ENCODE measurements at regions not wholly inside any gene's neighbourhood (a gene's known extent, or its start where the extent isn't known, plus 50 kb on each side); places are given as distances from the start of the nearest gene placed in this dataset.

GRCh38 chr4:123064390-123064789 lies 142.0 kb upstream of the NUDT6 start:
- H3K4me1 ChIP-seq (ENCODE audit: insufficient read depth, low read length, poor library complexity, severe bottlenecking) = no peaks in the 10 kb centered on the region
- H3K36me3 ChIP-seq (ENCODE audit: insufficient read depth, low read length) = peaks cover 18% of the 10 kb centered on the region; the same call in 1 of the 2 replicates
- TF ChIP-seq CTCF (conservative IDR thresholded peaks at IDR 0.05; ENCODE audit: low read length) = no peak
- TF ChIP-seq EZH2phosphoT487 (IDR thresholded peaks at IDR 0.05; ENCODE audit: borderline replicate concordance) = no peak
- H3K4me3 ChIP-seq (ENCODE audit: low read length, poor library complexity, severe bottlenecking) = no peak overlapping the region
- no peaks in the 10 kb centered on the region for H3F3A ChIP-seq (ENCODE audit: low read depth)
- no peak overlapping the region for H2AFZ ChIP-seq (ENCODE audit: low read length)
- no peaks in the 10 kb centered on the region for H3K9me2 ChIP-seq (replicated peaks; ENCODE audit: low read depth, low read length)
- H4K20me1 ChIP-seq (ENCODE audit: insufficient read depth, low read length, poor library complexity, severe bottlenecking) = no peaks in the 10 kb centered on the region
- no peaks in the 10 kb centered on the region for H3K79me2 ChIP-seq (ENCODE audit: insufficient read depth, low read length)
- H3K27me3 ChIP-seq (ENCODE audit: insufficient read depth, low read length, poor library complexity, severe bottlenecking) = no peaks in the 10 kb centered on the region
- no peaks in the 10 kb centered on the region for H3K9me3 ChIP-seq (ENCODE audit: insufficient read depth, low read depth, low read length)
- no peak overlapping the region for H3K4me2 ChIP-seq (ENCODE audit: low read depth, low read length, poor library complexity, severe bottlenecking)
- no peak overlapping the region for H3K9ac ChIP-seq (ENCODE audit: low read depth, low read length, poor library complexity, severe bottlenecking)

- Histone ChIP-seq H3K4me1 (ENCODE audit: insufficient read depth, low read length, poor library complexity, severe bottlenecking) (no peaks in the 10 kb centered on the region), H3K9me2 (replicated peaks; ENCODE audit: low read depth, low read length) (no peaks in the 10 kb centered on the region), H3K9me3 (ENCODE audit: insufficient read depth, low read depth, low read length) (no peaks in the 10 kb centered on the region), H3F3A (ENCODE audit: low read depth) (no peaks in the 10 kb centered on the region), H2AFZ (ENCODE audit: low read length) (no peak overlapping the region), H3K36me3 (ENCODE audit: insufficient read depth, low read length) (0 out of 2 replicates have a peak, but pooled peaks cover 3% of the 10 kb centered on the region), H3K27me3 (ENCODE audit: insufficient read depth, low read length, poor library complexity, severe bottlenecking) (no peaks in the 10 kb centered on the region), H3K79me2 (ENCODE audit: insufficient read depth, low read length) (no peaks in the 10 kb centered on the region), H3K4me3 (ENCODE audit: low read length, poor library complexity, severe bottlenecking) (no peak overlapping the region), H3K4me2 (ENCODE audit: low read depth, low read length, poor library complexity, severe bottlenecking) (no peak overlapping the region), H4K20me1 (ENCODE audit: insufficient read depth, low read length, poor library complexity, severe bottlenecking) (no peaks in the 10 kb centered on the region), H3K9ac (ENCODE audit: low read depth, low read length, poor library complexity, severe bottlenecking) (no peak overlapping the region)
- TF ChIP-seq CTCF (conservative IDR thresholded peaks at IDR 0.05; ENCODE audit: low read length) (no peak), EZH2phosphoT487 (IDR thresholded peaks at IDR 0.05; ENCODE audit: borderline replicate concordance) (no peak)
Observed at GRCh38 chr4:123068081-123068480, 145.7 kb upstream of the NUDT6 start.

GRCh38 chr4:123072060-123072459 lies 149.7 kb upstream of the NUDT6 start:
- H3K79me2 ChIP-seq (ENCODE audit: insufficient read depth, low read length) = no peaks in the 10 kb centered on the region
- H4K20me1 ChIP-seq (ENCODE audit: insufficient read depth, low read length, poor library complexity, severe bottlenecking) = no peaks in the 10 kb centered on the region
- no peaks in the 10 kb centered on the region for H3K36me3 ChIP-seq (ENCODE audit: insufficient read depth, low read length)
- no peak overlapping the region for H2AFZ ChIP-seq (ENCODE audit: low read length)
- H3K27me3 ChIP-seq (ENCODE audit: insufficient read depth, low read length, poor library complexity, severe bottlenecking) = no peaks in the 10 kb centered on the region
- H3K4me3 ChIP-seq (ENCODE audit: low read length, poor library complexity, severe bottlenecking) = no peak overlapping the region
- H3K9me3 ChIP-seq (ENCODE audit: insufficient read depth, low read depth, low read length) = no peaks in the 10 kb centered on the region
- H3K9ac ChIP-seq (ENCODE audit: low read depth, low read length, poor library complexity, severe bottlenecking) = no peak overlapping the region
- H3F3A ChIP-seq (ENCODE audit: low read depth) = no peaks in the 10 kb centered on the region
- no peaks in the 10 kb centered on the region for H3K9me2 ChIP-seq (replicated peaks; ENCODE audit: low read depth, low read length)
- H3K4me1 ChIP-seq (ENCODE audit: insufficient read depth, low read length, poor library complexity, severe bottlenecking) = no peaks in the 10 kb centered on the region
- no peak for TF ChIP-seq EZH2phosphoT487 (IDR thresholded peaks at IDR 0.05; ENCODE audit: borderline replicate concordance)
- TF ChIP-seq CTCF (conservative IDR thresholded peaks at IDR 0.05; ENCODE audit: low read length) = no peak
- no peak overlapping the region for H3K4me2 ChIP-seq (ENCODE audit: low read depth, low read length, poor library complexity, severe bottlenecking)

All from Loucy (cell line).